Keratinocyte (primary cell): ENCODE measurements at regions not wholly inside any gene's neighbourhood (a gene's known extent, or its start where the extent isn't known, plus 50 kb on each side); places are given as distances from the start of the nearest gene placed in this dataset.

ENCODE experiments used
- DNase-seq: peaks from one replicate; pipeline ENCODE4 v3.0.0-alpha.2; 2011; ENCODE audit warnings: low read depth, missing footprints, low spot score
- FAIRE-seq: peaks from 2 replicates; lab custom pipeline; 2011; peaks lifted over from hg19 to GRCh38; lab: Jason Lieb, UNC
- H2AFZ ChIP-seq: 2 replicates; pipeline ENCODE4 v1.6.0; 2012; ENCODE audit warnings: low read length, control low read depth, inconsistent platforms; ENCODE audit not compliant: control insufficient read depth
- H3K27ac ChIP-seq: 2 replicates; pipeline ENCODE4 v1.5.1; 2011; ENCODE audit warnings: low read length; ENCODE audit not compliant: control insufficient read depth, insufficient read depth
- H3K27me3 ChIP-seq: 3 replicates; pipeline ENCODE4 v1.6.0; 2011; ENCODE audit warnings: low read length; ENCODE audit not compliant: control insufficient read depth, insufficient read depth; ENCODE audit errors: extremely low read depth
- H3K36me3 ChIP-seq, 2 experiments: 2 replicates in 1 of 2; 3 replicates in 1 of 2; pipeline ENCODE4 v1.5.1; 2011; ENCODE audit warnings: low read length in 2 of 2, mild to moderate bottlenecking in 1 of 2; ENCODE audit not compliant: control insufficient read depth in 2 of 2, insufficient read depth in 2 of 2; ENCODE audit errors: extremely low read depth in 1 of 2
- H3K4me1 ChIP-seq: 3 replicates; pipeline ENCODE4 v1.5.1; 2011; ENCODE audit warnings: low read length; ENCODE audit not compliant: control insufficient read depth, insufficient read depth; ENCODE audit errors: extremely low read depth
- H3K4me2 ChIP-seq: 3 replicates; pipeline ENCODE4 v1.6.0; 2011; ENCODE audit warnings: low read depth, low read length; ENCODE audit not compliant: control insufficient read depth, insufficient read depth; ENCODE audit errors: extremely low read depth
- H3K4me3 ChIP-seq, 3 experiments: fragments of 200-600 bp in 1 of 3; sonication (generic) in 1 of 3; 2 replicates in 2 of 3; 3 replicates in 1 of 3; pipeline ENCODE4 v1.5.1; 2011 to 2016; ENCODE audit warnings: low read length in 3 of 3, mild to moderate bottlenecking in 3 of 3, control low read depth in 2 of 3, inconsistent platforms in 1 of 3, low read depth in 1 of 3, mixed read lengths in 1 of 3, mixed run types in 1 of 3, moderate library complexity in 1 of 3; ENCODE audit not compliant: control insufficient read depth in 2 of 3, insufficient read depth in 2 of 3; ENCODE audit errors: extremely low read depth in 1 of 3
- H3K79me2 ChIP-seq: 2 replicates; pipeline ENCODE4 v1.6.0; 2012; ENCODE audit warnings: low read length; ENCODE audit not compliant: control insufficient read depth, insufficient read depth
- H3K9ac ChIP-seq: 3 replicates; pipeline ENCODE4 v1.6.0; 2011; ENCODE audit warnings: low read length; ENCODE audit not compliant: control insufficient read depth, insufficient read depth; ENCODE audit errors: extremely low read depth
- H3K9me1 ChIP-seq: 3 replicates; pipeline ENCODE4 v1.6.0; 2011; ENCODE audit warnings: low read length; ENCODE audit not compliant: control insufficient read depth, insufficient read depth; ENCODE audit errors: extremely low read depth
- H3K9me3 ChIP-seq: 2 replicates; pipeline ENCODE4 v1.5.1; 2012; ENCODE audit warnings: low read depth, low read length; ENCODE audit not compliant: control insufficient read depth
- H4K20me1 ChIP-seq: 3 replicates; pipeline ENCODE4 v1.6.0; 2011; ENCODE audit warnings: low read length; ENCODE audit not compliant: control insufficient read depth, insufficient read depth; ENCODE audit errors: extremely low read depth
- EZH2 ChIP-seq: IDR thresholded peaks from one replicate; pipeline ENCODE4 v1.6.1; 2012; ENCODE audit warnings: inconsistent platforms, mild to moderate bottlenecking, low read length, moderate library complexity
- dilution Hi-C: fragments of 300-500 bp; cut with MboI; formaldehyde crosslinking; loops from one replicate; pipeline ENCODE4 v1.7.0; 2020; ENCODE audit warnings: low sequenced_read_pairs; ENCODE audit not compliant: extremely low pct_ligation_motif_present
- TF ChIP-seq, protein P1 (sequence below), 3 experiments: IDR thresholded peaks in 1 of 3; conservative IDR thresholded peaks in 1 of 3; optimal IDR thresholded peaks in 1 of 3; 2 replicates in 2 of 3; 3 replicates in 1 of 3; pipeline versions ENCODE3 to v1.5.1; 2011; ENCODE audit warnings: low read length in 3 of 3, mild to moderate bottlenecking in 3 of 3, moderate library complexity in 2 of 3, control low read depth in 1 of 3, inconsistent platforms in 1 of 3; ENCODE audit not compliant: insufficient read depth in 2 of 3; ENCODE audit errors: extremely low read depth in 1 of 3

DNA sequence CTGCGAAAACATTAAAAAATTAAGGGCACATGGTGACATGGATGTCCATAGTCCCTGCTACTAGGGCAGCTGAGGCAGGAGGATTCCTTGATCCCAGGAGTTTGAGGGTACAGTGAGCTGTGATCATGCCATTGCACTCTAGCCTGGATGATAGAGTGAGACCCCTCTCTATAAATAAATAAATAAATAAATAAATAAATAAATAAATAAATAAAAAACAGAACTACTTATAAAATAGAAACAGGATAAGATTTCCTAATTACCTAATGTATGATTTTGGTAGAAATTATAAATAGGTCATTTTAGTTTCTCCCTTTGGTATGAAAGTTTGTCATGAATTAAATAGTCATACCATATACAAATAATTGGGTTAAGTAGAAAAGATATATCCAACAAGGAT, 916.2 kb downstream of the GRIK2 start:
- FAIRE-seq, result no peak
- DNase-seq, result no peak
- H3K4me2 ChIP-seq, result no peak overlapping the region
- no peaks in the 10 kb centered on the region for H4K20me1 ChIP-seq
- no peaks in the 10 kb centered on the region for H3K4me1 ChIP-seq
- no peaks in the 10 kb centered on the region for H3K36me3 ChIP-seq
- no peak overlapping the region for H3K27ac ChIP-seq
- H3K9ac ChIP-seq, result no peak overlapping the region
- H3K9me3 ChIP-seq, result no peaks in the 10 kb centered on the region
- TF ChIP-seq EZH2, result no peak
- TF ChIP-seq, protein P1, sequence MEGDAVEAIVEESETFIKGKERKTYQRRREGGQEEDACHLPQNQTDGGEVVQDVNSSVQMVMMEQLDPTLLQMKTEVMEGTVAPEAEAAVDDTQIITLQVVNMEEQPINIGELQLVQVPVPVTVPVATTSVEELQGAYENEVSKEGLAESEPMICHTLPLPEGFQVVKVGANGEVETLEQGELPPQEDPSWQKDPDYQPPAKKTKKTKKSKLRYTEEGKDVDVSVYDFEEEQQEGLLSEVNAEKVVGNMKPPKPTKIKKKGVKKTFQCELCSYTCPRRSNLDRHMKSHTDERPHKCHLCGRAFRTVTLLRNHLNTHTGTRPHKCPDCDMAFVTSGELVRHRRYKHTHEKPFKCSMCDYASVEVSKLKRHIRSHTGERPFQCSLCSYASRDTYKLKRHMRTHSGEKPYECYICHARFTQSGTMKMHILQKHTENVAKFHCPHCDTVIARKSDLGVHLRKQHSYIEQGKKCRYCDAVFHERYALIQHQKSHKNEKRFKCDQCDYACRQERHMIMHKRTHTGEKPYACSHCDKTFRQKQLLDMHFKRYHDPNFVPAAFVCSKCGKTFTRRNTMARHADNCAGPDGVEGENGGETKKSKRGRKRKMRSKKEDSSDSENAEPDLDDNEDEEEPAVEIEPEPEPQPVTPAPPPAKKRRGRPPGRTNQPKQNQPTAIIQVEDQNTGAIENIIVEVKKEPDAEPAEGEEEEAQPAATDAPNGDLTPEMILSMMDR (optimal IDR thresholded peaks at IDR 0.05 in 1 of 3, IDR thresholded peaks at IDR 0.05 in 1 of 3, conservative IDR thresholded peaks at IDR 0.05 in 1 of 3; ENCODE audit: extremely low read depth in 1 of 3, insufficient read depth in 2 of 3, low read length in 3 of 3), result no peak
- H2AFZ ChIP-seq, result no peak overlapping the region
- dilution Hi-C loops, result no loop called here
- H3K27me3 ChIP-seq, result no peaks in the 10 kb centered on the region
- no peak overlapping the region for H3K4me3 ChIP-seq
- no peaks in the 10 kb centered on the region for H3K9me1 ChIP-seq
- H3K79me2 ChIP-seq, result no peaks in the 10 kb centered on the region

DNA sequence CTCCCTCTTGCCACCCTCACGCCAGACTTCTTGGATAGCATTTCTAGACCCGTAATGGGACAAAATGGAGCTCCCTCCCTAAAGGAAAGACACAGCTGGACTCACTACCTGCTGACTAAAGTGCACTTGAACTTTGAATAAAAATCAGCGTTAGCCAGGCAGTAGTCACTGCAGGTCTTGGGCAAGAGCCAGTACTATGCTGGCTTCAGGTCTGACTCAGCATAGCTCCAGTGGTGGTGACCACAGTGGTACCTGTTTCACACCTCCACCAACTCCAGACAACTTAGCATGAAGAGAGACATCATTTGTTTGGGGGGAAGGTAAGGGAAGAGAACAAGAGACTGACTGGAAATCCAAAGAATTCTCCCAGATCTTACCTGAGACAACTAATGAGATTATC, 906.8 kb downstream of the GRIK2 start:
- Histone ChIP-seq H3K9ac (no peak overlapping the region), H4K20me1 (no peaks in the 10 kb centered on the region), H3K9me3 (no peaks in the 10 kb centered on the region), H2AFZ (no peak overlapping the region), H3K4me2 (no peak overlapping the region), H3K79me2 (no peaks in the 10 kb centered on the region), H3K9me1 (no peaks in the 10 kb centered on the region), H3K27ac (no peak overlapping the region), H3K27me3 (no peaks in the 10 kb centered on the region), H3K4me3 (no peak overlapping the region), H3K36me3 (no peaks in the 10 kb centered on the region), H3K4me1 (no peaks in the 10 kb centered on the region)
- TF ChIP-seq EZH2, result no peak
- TF ChIP-seq, protein P1 (optimal IDR thresholded peaks at IDR 0.05 in 1 of 3, IDR thresholded peaks at IDR 0.05 in 1 of 3, conservative IDR thresholded peaks at IDR 0.05 in 1 of 3; ENCODE audit: extremely low read depth in 1 of 3, insufficient read depth in 2 of 3, low read length in 3 of 3), result no peak
- dilution Hi-C loops, result no loop called here
- FAIRE-seq (no peak), DNase-seq (no peak)
